Breast epithelium (tissue), 4 donors: ENCODE measurements at regions not wholly inside any gene's neighbourhood (a gene's known extent, or its start where the extent isn't known, plus 50 kb on each side); places are given as distances from the start of the nearest gene placed in this dataset.

Source experiments
- DNase-seq, 2 donors: peaks; one replicate each; pipeline ENCODE4 v3.0.0-alpha.2; 2019; ENCODE audit warnings: low spot score in 2 of 2
- H3K27ac ChIP-seq, 2 donors: fragments of 200-600 bp; sonication (generic) in 1 of 2; one replicate each; pipeline ENCODE4 v1.5.1; 2016 to 2019; ENCODE audit warnings: mild to moderate bottlenecking in 1 of 2
- H3K27me3 ChIP-seq, 2 donors: fragments of 200-600 bp; sonication (generic) in 1 of 2; one replicate each; pipeline versions ENCODE4 v1.5.1 to v1.6.0; 2017 to 2019; ENCODE audit warnings: control low read depth in 1 of 2, mild to moderate bottlenecking in 1 of 2
- H3K36me3 ChIP-seq: fragments of 200-600 bp; one replicate; pipeline ENCODE4 v1.5.1; 2019
- H3K4me1 ChIP-seq, 2 donors: fragments of 200-600 bp; sonication (generic); one replicate each; pipeline ENCODE4 v1.5.1; 2016 to 2019; ENCODE audit warnings: control low read depth in 1 of 2
- H3K4me3 ChIP-seq, 3 donors: fragments of 200-600 bp; sonication (generic); 1 replicate in 2 of 3; 2 replicates in 1 of 3; pipeline ENCODE4 v1.5.1; 2016 to 2019; ENCODE audit warnings: mild to moderate bottlenecking in 3 of 3, moderate library complexity in 2 of 3
- H3K9me3 ChIP-seq, 2 donors: fragments of 200-600 bp; sonication (generic) in 1 of 2; one replicate each; pipeline ENCODE4 v1.5.1; 2016 to 2019; ENCODE audit warnings: control low read depth in 1 of 2
- POLR2A ChIP-seq: fragments of 450-650 bp; IDR thresholded peaks from one replicate; pipeline ENCODE4 v1.6.1; 2016; ENCODE audit warnings: antibody characterized with exemption, mild to moderate bottlenecking, moderate library complexity
- POLR2AphosphoS5 ChIP-seq, 3 donors: sonication (generic); formaldehyde crosslinking; IDR thresholded peaks; one replicate each; pipeline ENCODE4 v1.6.1; 2017; ENCODE audit warnings: antibody characterized with exemption in 3 of 3
- intact Hi-C: fragments of 100-400 bp; cut with DNase I; formaldehyde crosslinking; loops from one replicate; pipeline ENCODE4 v1.15.1; 2023; ENCODE audit warnings: low total_unique reads
- TF ChIP-seq, protein P1 (sequence below), 3 donors: fragments of 450-650 bp; IDR thresholded peaks; one replicate each; pipeline ENCODE4 v1.5.1; 2016 to 2017; ENCODE audit warnings: antibody characterized with exemption in 3 of 3, mild to moderate bottlenecking in 3 of 3, moderate library complexity in 3 of 3

DNA sequence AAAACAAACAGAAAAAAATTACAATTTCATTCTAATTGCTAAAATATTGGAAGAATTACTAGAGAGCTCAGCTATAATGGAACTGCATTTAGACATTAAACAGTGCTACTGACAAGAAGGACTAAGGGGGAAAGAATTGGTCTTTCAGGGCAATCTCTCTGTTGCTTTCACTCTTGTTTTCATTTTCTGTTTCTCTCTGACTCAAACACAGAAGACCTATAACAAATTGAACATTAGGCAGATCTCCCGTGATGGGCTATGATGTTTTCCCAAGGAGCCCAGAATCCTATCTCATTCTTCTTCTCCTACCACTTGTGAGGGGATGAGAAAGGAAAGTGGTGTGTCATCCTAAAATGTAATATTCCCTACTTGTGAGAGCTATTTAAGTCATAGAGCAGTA lies 358.0 kb upstream of the TGFBR2 start:
- Histone ChIP-seq H3K36me3 (no peaks in the 10 kb centered on the region), H3K9me3 (no peaks in the 10 kb centered on the region), H3K4me3 (no peak overlapping the region), H3K27me3 (no peaks in the 10 kb centered on the region), H3K27ac (no peak overlapping the region), H3K4me1 (no peaks in the 10 kb centered on the region)
- TF ChIP-seq POLR2AphosphoS5 (IDR thresholded peaks at IDR 0.05) (no peak), POLR2A (no peak)
- TF ChIP-seq, protein P1, sequence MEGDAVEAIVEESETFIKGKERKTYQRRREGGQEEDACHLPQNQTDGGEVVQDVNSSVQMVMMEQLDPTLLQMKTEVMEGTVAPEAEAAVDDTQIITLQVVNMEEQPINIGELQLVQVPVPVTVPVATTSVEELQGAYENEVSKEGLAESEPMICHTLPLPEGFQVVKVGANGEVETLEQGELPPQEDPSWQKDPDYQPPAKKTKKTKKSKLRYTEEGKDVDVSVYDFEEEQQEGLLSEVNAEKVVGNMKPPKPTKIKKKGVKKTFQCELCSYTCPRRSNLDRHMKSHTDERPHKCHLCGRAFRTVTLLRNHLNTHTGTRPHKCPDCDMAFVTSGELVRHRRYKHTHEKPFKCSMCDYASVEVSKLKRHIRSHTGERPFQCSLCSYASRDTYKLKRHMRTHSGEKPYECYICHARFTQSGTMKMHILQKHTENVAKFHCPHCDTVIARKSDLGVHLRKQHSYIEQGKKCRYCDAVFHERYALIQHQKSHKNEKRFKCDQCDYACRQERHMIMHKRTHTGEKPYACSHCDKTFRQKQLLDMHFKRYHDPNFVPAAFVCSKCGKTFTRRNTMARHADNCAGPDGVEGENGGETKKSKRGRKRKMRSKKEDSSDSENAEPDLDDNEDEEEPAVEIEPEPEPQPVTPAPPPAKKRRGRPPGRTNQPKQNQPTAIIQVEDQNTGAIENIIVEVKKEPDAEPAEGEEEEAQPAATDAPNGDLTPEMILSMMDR (IDR thresholded peaks at IDR 0.05): no peak
- DNase-seq: no peak
- intact Hi-C loops: no loop called here

DNA sequence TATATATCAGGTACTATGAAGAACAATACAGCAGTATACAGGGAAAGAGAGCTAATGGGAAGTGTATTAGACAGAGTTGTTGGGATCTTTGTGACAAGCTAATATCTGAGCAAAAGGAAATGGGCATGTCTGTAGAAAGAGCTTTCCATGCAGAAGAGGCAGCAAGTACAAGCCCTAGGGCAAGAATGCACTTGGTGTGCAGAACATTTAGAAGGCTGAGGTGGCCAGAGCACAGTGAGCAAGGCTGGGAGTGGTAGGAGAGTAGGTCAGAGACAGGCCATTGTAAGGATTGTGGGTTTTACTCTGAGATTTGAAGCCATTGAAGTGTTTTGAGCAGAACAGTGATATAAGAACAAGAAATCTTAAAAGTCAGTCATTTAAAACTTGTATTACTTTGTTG lies 353.9 kb upstream of the TGFBR2 start:
- intact Hi-C loops: no loop called here
- no peak for DNase-seq
- H3K4me1 ChIP-seq: no peaks in the 10 kb centered on the region
- H3K4me3 ChIP-seq: no peak overlapping the region
- H3K27ac ChIP-seq: no peak overlapping the region
- no peak for TF ChIP-seq POLR2AphosphoS5 (IDR thresholded peaks at IDR 0.05)
- TF ChIP-seq, protein P1 (IDR thresholded peaks at IDR 0.05): no peak
- TF ChIP-seq POLR2A: no peak
- H3K9me3 ChIP-seq: no peaks in the 10 kb centered on the region
- no peaks in the 10 kb centered on the region for H3K27me3 ChIP-seq
- no peaks in the 10 kb centered on the region for H3K36me3 ChIP-seq

DNA sequence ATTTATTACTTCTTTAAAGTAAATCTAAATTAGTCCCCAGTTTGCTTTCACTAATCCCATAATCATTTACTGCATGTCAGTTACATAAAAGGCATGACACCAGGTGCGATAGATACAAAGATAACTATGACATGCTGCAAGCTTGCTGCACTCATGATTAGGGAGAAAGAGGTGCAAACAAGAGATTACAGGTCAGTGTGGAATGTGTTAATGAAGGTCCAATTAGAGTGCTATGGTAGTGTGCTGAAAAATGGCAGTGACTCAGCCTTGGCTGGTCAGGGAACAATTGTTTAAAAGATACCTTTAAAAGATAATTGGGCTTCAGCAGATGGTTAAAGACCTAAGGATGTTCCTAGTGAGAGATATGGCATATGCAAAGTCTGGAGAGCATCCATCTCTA lies 352.6 kb upstream of the TGFBR2 start:
- Histone ChIP-seq H3K4me3 (no peak overlapping the region), H3K4me1 (no peaks in the 10 kb centered on the region), H3K36me3 (no peaks in the 10 kb centered on the region), H3K27me3 (no peaks in the 10 kb centered on the region), H3K27ac (no peak overlapping the region), H3K9me3 (no peaks in the 10 kb centered on the region)
- intact Hi-C loops: no loop called here
- TF ChIP-seq POLR2AphosphoS5 (IDR thresholded peaks at IDR 0.05): no peak
- TF ChIP-seq, protein P1 (IDR thresholded peaks at IDR 0.05): no peak
- TF ChIP-seq POLR2A: no peak
- no peak for DNase-seq

DNA sequence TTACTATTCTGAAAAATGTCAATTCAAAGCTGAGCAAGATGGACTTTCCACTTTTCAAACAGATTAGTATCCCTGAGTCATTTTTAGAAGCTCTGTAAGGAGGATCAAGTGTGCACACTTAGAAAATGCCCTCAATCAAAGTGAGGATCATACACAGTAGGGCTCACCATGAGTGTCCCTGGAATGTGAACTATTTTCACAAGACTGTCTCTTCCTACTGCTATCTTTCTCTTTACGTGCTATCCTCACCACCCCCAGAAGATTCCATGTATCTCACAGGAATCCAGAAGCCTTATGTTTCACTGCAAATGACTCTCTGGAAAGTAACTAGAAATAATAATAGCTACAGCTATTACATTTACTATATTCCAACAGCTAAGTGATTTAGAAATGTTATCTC lies 349.9 kb upstream of the TGFBR2 start:
- Histone ChIP-seq H3K4me1 (no peaks in the 10 kb centered on the region), H3K9me3 (no peaks in the 10 kb centered on the region), H3K36me3 (no peaks in the 10 kb centered on the region), H3K27me3 (no peaks in the 10 kb centered on the region), H3K4me3 (no peak overlapping the region), H3K27ac (no peak overlapping the region)
- TF ChIP-seq POLR2A: no peak
- TF ChIP-seq POLR2AphosphoS5 (IDR thresholded peaks at IDR 0.05): no peak
- intact Hi-C loops: no loop called here
- no peak for DNase-seq

DNA sequence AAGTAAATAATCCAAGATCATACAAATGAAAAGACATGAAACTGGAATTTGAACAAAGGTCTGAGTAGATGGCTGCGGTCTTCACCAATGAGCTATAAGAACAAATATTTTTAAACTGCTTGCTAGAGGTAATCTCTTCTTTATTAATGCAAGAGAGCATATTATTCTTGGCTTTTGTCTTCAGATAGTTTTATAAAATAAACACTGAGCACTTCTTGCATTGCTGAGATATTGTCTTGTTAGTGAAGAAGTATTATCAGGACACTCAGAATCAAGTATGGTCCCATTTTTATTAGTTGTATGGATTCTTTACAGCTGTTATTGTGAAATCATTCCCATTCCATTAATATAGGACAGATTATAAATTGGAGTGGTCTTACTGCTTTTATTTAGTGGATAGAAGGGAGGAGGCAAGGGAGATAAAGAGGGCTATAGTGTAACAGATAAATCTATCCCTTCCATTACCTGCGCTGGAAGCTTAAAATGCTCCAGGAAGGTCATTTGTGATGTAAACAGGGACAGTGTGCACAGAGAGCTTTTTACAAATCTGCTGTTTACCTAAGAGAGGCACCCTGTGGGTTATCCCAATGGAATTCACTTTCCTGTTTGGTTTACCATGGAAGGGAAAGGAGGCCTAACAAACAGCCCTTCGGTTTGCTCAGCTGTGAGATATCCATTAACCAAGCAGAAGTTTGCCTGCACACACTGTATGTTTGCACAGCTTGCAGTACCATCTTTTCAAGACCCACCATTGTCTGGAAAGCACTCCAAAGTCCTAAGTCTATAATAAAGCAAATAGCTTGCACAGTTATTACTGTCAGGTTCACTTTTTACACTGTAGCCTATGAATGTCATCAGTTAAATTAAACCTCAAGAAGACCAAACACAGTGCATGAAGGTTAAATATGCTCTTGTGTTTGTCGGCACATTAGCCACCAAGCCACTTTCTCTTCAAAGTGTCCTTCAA lies 347.7 kb upstream of the TGFBR2 start:
- Histone ChIP-seq H3K9me3 (no peaks in the 10 kb centered on the region), H3K27me3 (no peaks in the 10 kb centered on the region), H3K4me3 (no peak overlapping the region), H3K4me1 (no peaks in the 10 kb centered on the region), H3K36me3 (no peaks in the 10 kb centered on the region), H3K27ac (no peak overlapping the region)
- DNase-seq: no peak
- TF ChIP-seq POLR2A: no peak
- TF ChIP-seq, protein P1 (IDR thresholded peaks at IDR 0.05): no peak
- no peak for TF ChIP-seq POLR2AphosphoS5 (IDR thresholded peaks at IDR 0.05)
- intact Hi-C loops: no loop called here
